ENCODE measurements at regions not wholly inside any gene's neighbourhood (a gene's known extent, or its start where the extent isn't known, plus 50 kb on each side); places are given as distances from the start of the nearest gene placed in this dataset.
A peak's percentile ranks its signal among the peaks of the same experiment; 100 is the strongest.
"Not testable (repeated sequence)": the region's sequence is repeated elsewhere in the genome, so short reads cannot be mapped to it uniquely, and the experiment has no call there.

- DNase-seq: no peak
Observed at GRCh38 chr6:3617192-3617631, 134.3 kb downstream of the PXDC1 start.

DNA sequence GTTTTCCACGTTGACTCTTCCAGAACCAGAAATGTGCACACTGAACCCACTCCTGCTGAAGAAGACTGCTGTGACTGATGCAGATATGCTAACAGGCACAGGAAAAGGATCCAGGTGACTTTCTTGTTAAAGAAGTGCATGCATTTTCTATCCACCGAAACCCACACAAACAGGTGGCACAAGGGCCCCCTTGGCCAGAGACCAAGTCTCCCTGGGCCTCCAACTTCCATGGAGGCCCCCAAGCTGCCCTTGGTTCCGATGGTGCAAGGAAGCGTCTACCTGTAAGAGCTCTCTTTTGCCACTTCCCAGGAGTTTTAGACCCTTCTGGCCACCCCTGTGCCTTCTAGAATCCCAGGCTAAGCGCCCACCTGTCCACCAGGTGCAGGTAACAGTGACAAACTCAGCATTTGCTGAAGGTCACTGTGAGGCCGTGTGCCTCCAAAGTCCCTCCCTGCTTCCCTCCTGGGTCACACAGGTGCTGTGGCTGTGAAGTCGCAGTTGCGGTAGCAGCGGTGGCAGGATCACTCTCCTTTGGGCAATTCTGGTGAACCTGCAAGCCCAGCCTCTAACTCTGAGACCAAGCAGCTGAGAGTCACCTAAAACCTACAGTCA is 134.8 kb downstream of the PXDC1 start:
- no peak for DNase-seq

DNA sequence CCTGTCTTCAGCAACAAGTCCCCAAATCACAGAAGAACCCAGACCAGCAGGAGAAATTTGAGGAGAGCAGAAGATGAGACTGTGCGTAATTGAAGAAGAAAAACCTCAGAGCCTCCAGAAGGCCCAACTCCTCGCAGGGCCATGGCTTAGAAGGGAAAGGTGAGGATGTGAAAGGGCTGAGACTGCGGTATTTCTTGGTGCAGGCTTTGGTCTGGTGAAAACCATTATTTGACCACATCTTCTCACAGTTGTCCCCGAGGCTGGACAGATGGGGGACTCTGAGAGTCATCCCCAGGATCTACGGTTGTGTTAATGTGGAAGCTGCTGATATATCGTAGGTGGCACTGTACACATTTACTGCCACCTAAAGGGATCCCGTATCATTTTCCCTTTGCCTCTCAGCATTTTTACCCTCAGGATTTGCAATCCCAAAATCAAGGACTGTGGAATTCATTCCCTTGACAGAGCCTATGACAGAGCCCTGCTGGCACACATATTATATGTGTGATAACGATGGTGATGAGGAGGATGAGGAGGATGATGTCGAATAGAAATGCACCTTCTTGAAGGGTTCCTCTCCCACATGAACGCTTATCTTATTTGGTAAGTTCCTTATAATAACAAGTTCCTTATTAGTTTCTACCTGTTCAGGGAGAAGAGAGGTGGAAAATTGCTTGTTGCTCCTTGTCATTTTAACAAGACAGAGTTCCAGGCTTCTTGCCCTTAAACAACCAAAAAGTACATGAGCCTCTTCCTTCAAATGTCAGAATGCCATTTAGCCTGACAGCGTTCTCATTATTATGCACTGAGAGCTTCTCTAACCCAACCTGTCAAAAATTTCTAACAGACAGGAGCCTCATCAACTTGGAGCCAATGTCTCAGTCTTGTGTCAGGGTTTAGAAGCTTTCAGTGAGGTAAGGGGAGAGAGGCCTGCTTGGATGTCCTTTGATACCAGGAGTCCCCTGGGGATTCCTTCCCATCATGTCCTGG is 135.8 kb downstream of the PXDC1 start:
- no peak for DNase-seq

GRCh38 chr6:3614918-3615317 is 136.6 kb downstream of the PXDC1 start:
- DNase-seq: no peak

GRCh38 chr6:3613565-3613964 is 137.9 kb downstream of the PXDC1 start:
- DNase-seq: not testable (repeated sequence)

GRCh38 chr6:3612341-3613041 is 139.0 kb downstream of the PXDC1 start:
- DNase-seq: no peak

DNA sequence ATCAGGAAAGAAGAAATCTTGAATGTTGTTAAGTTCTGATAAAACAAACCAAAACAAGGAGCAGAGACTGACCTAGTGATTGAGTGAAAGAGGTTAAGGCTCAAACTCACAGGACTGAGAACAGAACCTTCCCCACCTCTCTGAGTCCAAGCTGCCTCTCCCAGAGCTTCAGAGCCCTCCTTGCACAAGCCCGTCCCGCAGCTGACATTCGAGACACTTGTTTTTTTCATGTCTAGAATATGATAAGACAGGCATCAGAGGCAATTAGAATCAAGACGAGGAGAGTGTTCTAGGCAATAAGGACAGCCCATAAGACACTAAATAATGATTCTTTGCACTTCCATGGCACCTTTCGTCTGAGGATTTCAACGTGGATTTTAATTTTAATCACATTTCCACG is 140.6 kb downstream of the PXDC1 start:
- no peak for DNase-seq

DNA sequence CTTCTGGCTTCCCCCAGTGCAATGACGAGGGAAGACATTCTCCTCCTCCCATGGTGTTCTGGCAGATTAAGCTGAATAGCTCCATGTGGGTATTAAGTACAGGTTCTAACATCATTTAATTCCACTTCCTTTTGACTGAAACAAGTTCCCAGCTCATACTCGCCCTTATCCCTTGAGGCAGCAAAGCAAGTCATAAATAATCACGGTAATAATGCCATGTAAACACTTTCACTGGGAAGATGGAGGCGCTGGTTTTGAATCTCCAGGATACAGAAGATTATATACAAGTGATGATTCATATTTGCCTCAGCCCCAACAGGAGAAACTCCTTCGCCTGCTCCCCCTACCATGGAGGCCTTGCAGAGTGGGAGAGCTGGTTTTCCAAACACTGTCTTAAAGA is 141.3 kb downstream of the PXDC1 start:
- no peak for DNase-seq

GRCh38 chr6:3609388-3609787 is 142.1 kb downstream of the PXDC1 start:
- DNase-seq: no peak

GRCh38 chr6:3608159-3608558 is 143.4 kb downstream of the PXDC1 start:
- no peak for DNase-seq

DNA sequence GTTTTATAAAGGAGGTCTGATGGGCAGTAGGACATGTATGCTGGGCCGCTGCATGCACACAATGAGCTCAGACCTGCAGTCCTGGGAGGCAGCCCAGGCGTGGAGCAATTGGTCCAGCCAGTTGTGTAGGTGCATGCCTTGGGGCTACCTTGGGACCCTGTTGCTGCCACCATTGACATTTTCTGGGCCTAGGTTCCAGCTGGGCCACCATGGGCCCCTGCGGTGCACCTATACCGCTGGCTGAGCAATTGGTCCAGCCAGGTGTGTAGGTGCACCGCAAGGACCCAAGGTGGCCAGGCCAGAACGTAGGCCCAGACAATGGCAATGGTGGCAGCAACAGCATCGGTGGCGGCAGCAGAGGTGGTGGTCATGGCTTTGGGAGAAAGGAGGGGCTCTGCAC is 143.9 kb downstream of the PXDC1 start:
- no peak for DNase-seq

DNA sequence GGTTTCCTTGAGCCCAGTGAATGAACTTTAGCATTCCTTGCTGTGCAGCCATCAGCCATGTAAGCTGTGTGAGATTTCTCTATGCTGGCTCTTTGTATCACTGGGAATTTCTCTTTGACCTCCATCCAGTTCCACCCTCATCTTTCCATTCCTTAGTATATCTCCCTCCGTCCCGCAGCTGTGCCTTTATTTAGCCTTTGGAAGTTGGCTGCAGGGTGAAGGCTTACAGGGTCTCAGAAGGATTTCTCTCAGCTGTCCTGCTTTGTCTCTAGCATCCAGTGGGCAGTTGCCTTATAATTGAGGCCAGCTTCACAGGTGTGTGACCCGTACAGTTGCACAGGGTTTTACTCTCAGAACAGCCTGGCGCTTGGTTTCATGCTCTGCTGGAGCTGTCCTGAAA is 144.3 kb downstream of the PXDC1 start:
- DNase-seq: no peak

- no peak for DNase-seq
Observed at GRCh38 chr6:3603340-3604130, 146.7 kb upstream of the SLC22A23 start.

- no peak for DNase-seq
Observed at GRCh38 chr6:3601570-3601969, 144.7 kb upstream of the SLC22A23 start.

DNA sequence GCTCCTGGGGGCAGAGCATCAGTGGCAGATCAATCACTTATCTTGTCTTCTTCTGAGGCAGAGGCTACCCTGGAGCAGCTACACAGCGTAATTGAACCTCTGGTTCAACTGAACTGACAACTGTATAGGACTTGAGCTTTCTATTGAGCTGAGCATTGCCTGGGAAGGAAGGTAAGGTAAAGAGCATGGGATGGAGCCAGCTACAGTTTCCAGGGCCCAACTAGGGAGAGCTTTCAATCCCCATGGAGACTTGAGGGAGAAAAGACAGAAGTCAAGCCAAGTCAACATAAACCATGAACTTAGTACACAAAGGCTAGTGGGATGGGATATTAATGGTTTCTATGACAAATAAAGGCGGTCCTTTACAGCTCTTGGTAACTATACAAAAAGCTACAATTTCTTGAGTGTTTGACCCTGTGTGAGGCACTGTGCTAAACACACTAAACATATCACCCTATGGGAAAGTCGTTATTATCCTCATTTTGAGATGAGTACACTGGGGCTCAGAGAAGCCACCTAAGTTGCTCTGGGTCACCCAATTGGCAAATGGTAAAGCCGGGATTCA is 140.7 kb upstream of the SLC22A23 start:
- no peak for DNase-seq

DNA sequence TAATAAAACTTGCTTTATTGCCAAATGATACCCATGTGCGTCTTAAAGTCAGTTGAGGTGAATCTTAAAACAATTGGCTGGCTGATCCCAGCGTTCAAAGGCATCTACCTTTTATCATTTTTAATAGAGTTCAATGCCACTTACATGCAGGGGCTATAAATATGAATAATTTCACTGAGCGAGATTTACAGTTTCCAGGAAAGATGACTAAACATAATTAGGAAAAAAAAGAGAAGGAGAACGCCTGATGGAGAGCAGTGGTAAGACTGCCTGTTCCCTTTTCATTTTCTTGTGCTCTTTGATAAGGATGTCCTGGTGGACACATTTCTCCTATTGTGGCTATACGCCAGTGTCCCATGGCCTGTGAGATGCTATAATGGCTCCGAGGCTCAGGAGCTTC is 139.9 kb upstream of the SLC22A23 start:
- no peak for DNase-seq

GRCh38 chr6:3594201-3594600 is 137.4 kb upstream of the SLC22A23 start:
- DNase-seq: no peak

- no peak for DNase-seq
Observed at GRCh38 chr6:3593161-3593560, 136.3 kb upstream of the SLC22A23 start.

DNA sequence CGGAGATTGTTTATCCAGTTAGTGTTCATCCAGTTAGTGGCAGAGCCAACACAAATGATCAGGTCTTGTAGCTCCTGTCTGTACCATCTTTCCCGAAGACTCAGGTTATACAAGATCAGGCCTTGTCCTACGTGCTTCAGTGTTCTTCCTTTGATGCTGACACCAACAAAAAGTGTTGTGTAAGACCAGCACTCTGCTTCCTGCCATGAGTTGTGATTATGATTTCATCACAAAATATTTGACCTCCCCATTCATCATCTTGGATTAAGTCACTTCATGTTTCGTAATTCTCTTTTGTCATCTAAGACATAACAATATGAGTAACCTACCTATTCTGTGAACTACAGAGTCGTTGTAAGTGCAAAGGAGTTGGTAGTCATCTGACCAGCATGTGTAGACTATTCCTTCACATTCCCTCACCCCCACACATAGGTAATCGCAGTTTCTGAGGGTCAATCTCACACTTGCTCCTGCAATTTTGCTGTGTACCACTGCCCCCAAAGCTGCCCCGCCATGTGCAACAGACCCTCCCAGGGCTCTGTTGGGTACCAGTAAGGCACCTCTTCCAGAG is 135.6 kb upstream of the SLC22A23 start:
- peak; percentile 94 for DNase-seq

DNA sequence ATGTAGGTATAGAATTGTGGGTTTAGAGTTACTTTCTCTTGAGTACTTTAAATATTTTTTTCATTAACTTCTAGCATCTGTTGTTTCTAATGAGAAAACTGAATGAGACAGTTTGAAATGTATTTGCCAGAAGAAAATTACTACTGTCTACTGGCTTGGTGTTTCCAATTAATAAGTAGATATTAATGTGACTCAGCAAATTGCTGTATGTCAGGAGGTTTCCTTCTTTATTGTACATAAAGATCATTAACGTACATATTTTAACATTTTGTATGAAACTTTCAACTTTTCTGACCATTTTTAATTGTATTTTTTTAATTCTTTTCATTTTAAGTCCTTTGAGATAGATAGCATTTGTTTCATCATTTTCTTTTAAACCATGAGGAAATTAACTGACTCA is 135.1 kb upstream of the SLC22A23 start:
- no peak for DNase-seq

GRCh38 chr6:3587660-3588059 is 130.8 kb upstream of the SLC22A23 start:
- DNase-seq: no peak

- DNase-seq: no peak
Observed at GRCh38 chr6:3585320-3585935, 128.6 kb upstream of the SLC22A23 start.

All from AML-193 (cell line).